ENCODE measurements at regions not wholly inside any gene's neighbourhood (a gene's known extent, or its start where the extent isn't known, plus 50 kb on each side); places are given as distances from the start of the nearest gene placed in this dataset.

DNA sequence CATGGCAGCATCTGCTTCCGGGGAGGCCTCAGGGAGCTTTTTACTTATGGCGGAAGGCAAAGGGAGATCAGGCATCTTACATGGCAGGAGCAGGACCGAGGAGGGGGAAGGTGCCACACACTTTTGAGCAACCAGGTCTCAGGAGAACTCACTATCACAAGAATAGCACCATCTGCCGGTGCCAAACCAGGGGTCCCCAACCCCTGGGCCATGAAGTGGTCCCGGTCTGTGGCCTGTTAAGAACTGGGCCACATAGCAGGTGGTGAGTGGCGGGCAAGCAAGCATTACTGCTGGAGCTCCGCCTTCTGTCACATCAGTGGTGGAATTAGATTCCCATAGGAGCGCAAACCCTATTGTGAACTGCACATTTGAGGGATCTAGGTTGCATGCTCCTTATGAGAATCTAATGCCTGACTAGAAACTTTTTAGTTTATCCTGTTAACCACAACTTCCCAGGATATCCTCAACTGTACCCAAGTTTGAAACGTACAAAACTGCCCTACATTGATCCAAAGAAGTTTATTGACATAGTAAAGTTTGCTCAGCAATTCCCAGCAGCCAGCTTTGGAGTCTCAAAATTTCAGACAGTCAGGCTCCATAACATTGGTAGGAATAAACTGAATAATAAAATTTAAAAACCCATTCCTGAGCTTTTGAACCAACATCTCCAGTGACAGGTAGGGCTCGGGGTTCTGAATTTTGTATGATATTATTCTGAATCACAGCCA lies 228.4 kb upstream of the TAC1 start:
- no peak for TF ChIP-seq CTCF (IDR thresholded peaks at IDR 0.05)
- DNase-seq (no peak), ATAC-seq (no peak)
- Histone ChIP-seq H3K9me3 (no peaks in the 10 kb centered on the region), H3K27me3 (no peaks in the 10 kb centered on the region), H3K27ac (no peak overlapping the region), H3K4me1 (no peaks in the 10 kb centered on the region), H3K36me3 (no peaks in the 10 kb centered on the region), H3K4me3 (no peak overlapping the region)
- WGBS, 2 donors: 82 to 86% methylated on average over 10 of the region's 10 CpGs
- intact Hi-C loops (cut with DNase I): loop anchor here in 1 of 10 donors (5.0 kb wide), 1 partner anchor 334 kb away; no protein-coding TSS in a partner anchor

GRCh38 chr7:97506728-97507127 lies 225.2 kb upstream of the TAC1 start:
- Histone ChIP-seq H3K36me3 (no peaks in the 10 kb centered on the region), H3K27me3 (no peaks in the 10 kb centered on the region), H3K9me3 (no peaks in the 10 kb centered on the region), H3K4me3 (no peak overlapping the region), H3K27ac (no peak overlapping the region), H3K4me1 (no peaks in the 10 kb centered on the region)
- 42 to 44% methylated on average over 3 of the region's 3 CpGs for WGBS, 2 donors
- DNase-seq (no peak), ATAC-seq (no peak)
- TF ChIP-seq CTCF (IDR thresholded peaks at IDR 0.05): no peak
- intact Hi-C loops (cut with DNase I): no loop called here

GRCh38 chr7:97512441-97513207 lies 219.3 kb upstream of the TAC1 start:
- no peak overlapping the region for H3K27ac ChIP-seq
- intact Hi-C loops (cut with DNase I): no loop called here
- no peaks in the 10 kb centered on the region for H3K36me3 ChIP-seq
- TF ChIP-seq CTCF (IDR thresholded peaks at IDR 0.05): no peak
- peaks cover 0 to 3% (median 0%) of the 10 kb centered on the region in 7 donors for H3K27me3 ChIP-seq
- no peaks in the 10 kb centered on the region for H3K9me3 ChIP-seq
- WGBS, 2 donors: 68 to 77% methylated on average over 3 of the region's 3 CpGs
- peaks cover 0 to 4% (median 0%) of the 10 kb centered on the region in 9 donors for H3K4me1 ChIP-seq
- no peak overlapping the region for H3K4me3 ChIP-seq
- no peak for ATAC-seq
- no peak for DNase-seq

DNA sequence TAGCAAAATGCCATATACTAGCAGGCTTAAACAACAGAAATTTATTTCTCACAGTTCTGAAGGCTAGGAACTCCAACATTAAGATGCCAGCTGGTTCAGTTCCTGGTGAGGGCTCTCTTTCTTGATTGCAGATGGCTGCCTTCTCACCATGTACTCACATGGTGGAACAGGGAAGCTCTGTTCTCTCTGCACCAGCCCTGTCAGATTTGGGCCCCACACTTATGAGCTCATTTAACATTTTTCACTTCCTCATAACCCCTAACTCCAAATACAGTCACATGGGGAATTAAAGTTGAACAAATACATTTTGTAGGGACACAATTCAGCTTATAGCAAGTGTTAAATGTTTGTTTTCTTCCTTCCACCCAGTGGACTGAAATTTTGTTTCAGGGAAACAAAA lies 218.6 kb upstream of the TAC1 start:
- DNase-seq (no peak), ATAC-seq (no peak)
- Histone ChIP-seq H3K4me3 (no peak overlapping the region), H3K27ac (no peak overlapping the region), H3K27me3 (peaks cover 0 to 5% (median 0%) of the 10 kb centered on the region in 7 donors), H3K4me1 (peaks cover 0 to 4% (median 0%) of the 10 kb centered on the region in 9 donors), H3K9me3 (no peaks in the 10 kb centered on the region), H3K36me3 (no peaks in the 10 kb centered on the region)
- intact Hi-C loops (cut with DNase I): no loop called here
- TF ChIP-seq CTCF (IDR thresholded peaks at IDR 0.05): no peak
